GM21526 (cell line): ENCODE measurements at regions not wholly inside any gene's neighbourhood (a gene's known extent, or its start where the extent isn't known, plus 50 kb on each side); places are given as distances from the start of the nearest gene placed in this dataset.
"Not testable (repeated sequence)": the region's sequence is repeated elsewhere in the genome, so short reads cannot be mapped to it uniquely, and the experiment has no call there.

Experiments
- ATAC-seq: cut with Tn5 transposase; IDR thresholded peaks from one replicate; pipeline ENCODE4 v1.9.1; 2021; ENCODE audit warnings: moderate library complexity; ENCODE audit not compliant: unreplicated experiment, low FRiP score

GRCh38 chr14:19167454-19168190 lies 200.4 kb downstream of the POTEM start:
- ATAC-seq = not testable (repeated sequence)

GRCh38 chr14:19168261-19168660 lies 201.0 kb downstream of the POTEM start:
- not testable (repeated sequence) for ATAC-seq

GRCh38 chr14:19169561-19170362 lies 202.5 kb downstream of the POTEM start:
- not testable (repeated sequence) for ATAC-seq

- not testable (repeated sequence) for ATAC-seq
Measured at GRCh38 chr14:19172745-19173144, 205.5 kb downstream of the POTEM start.

GRCh38 chr14:19173188-19173587 lies 206.0 kb downstream of the POTEM start:
- not testable (repeated sequence) for ATAC-seq

GRCh38 chr14:19177435-19177834 lies 210.2 kb downstream of the POTEM start:
- not testable (repeated sequence) for ATAC-seq

- not testable (repeated sequence) for ATAC-seq
Measured at GRCh38 chr14:19180297-19180696, 213.1 kb downstream of the POTEM start.

GRCh38 chr14:19180881-19181280 lies 213.6 kb downstream of the POTEM start:
- ATAC-seq = not testable (repeated sequence)

GRCh38 chr14:19195146-19195545 lies 227.9 kb downstream of the POTEM start:
- not testable (repeated sequence) for ATAC-seq

- ATAC-seq = not testable (repeated sequence)
Measured at GRCh38 chr14:19197488-19198234, 230.4 kb downstream of the POTEM start.

- not testable (repeated sequence) for ATAC-seq
Measured at GRCh38 chr14:19198341-19198740, 231.1 kb downstream of the POTEM start.

- not testable (repeated sequence) for ATAC-seq
Measured at GRCh38 chr14:19201394-19202052, 232.6 kb downstream of the POTEG start.

- ATAC-seq = not testable (repeated sequence)
Measured at GRCh38 chr14:19202053-19202442, 232.1 kb downstream of the POTEG start.

GRCh38 chr14:19203250-19203972 lies 230.7 kb downstream of the POTEG start:
- not testable (repeated sequence) for ATAC-seq

GRCh38 chr14:19204827-19205226 lies 229.3 kb downstream of the POTEG start:
- not testable (repeated sequence) for ATAC-seq

- not testable (repeated sequence) for ATAC-seq
Measured at GRCh38 chr14:19216480-19216879, 217.7 kb downstream of the POTEG start.

GRCh38 chr14:19219423-19219822 lies 214.7 kb downstream of the POTEG start:
- ATAC-seq = not testable (repeated sequence)

- ATAC-seq = not testable (repeated sequence)
Measured at GRCh38 chr14:19231421-19231820, 202.7 kb downstream of the POTEG start.

- not testable (repeated sequence) for ATAC-seq
Measured at GRCh38 chr14:19234059-19234458, 200.1 kb downstream of the POTEG start.

GRCh38 chr14:19237656-19238055 lies 196.5 kb downstream of the POTEG start:
- ATAC-seq = not testable (repeated sequence)
